C4-2B (cell line): ENCODE measurements at regions not wholly inside any gene's neighbourhood (a gene's known extent, or its start where the extent isn't known, plus 50 kb on each side); places are given as distances from the start of the nearest gene placed in this dataset.

Source experiments
- H3K27ac ChIP-seq: fragments of 450-650 bp; 2 replicates; pipeline ENCODE4 v1.5.1; 2017
- CTCF ChIP-seq: fragments of 450-650 bp; conservative IDR thresholded peaks from 2 replicates; pipeline ENCODE4 v1.5.1; 2017; ENCODE audit warnings: mild to moderate bottlenecking
- ZFX ChIP-seq: fragments of 450-650 bp; IDR thresholded peaks from 2 replicates; pipeline ENCODE4 v1.6.1; 2017

GRCh38 chr5:114790403-114790792 is 379.3 kb downstream of the TRIM36 start:
- H3K27ac ChIP-seq: no peak overlapping the region
- TF ChIP-seq ZFX: no peak

- no peak overlapping the region for H3K27ac ChIP-seq
- TF ChIP-seq CTCF (peak; percentile 84), ZFX (no peak)
These were observed 379.8 kb downstream of the TRIM36 start for GRCh38 chr5:114789773-114790402.

- H3K27ac ChIP-seq: no peak overlapping the region
- TF ChIP-seq CTCF (peak; percentile 21), ZFX (no peak)
These were observed 386.8 kb downstream of the TRIM36 start for GRCh38 chr5:114782869-114783268.

- H3K27ac ChIP-seq: no peak overlapping the region
- TF ChIP-seq CTCF (no peak), ZFX (no peak)
These were observed 387.5 kb downstream of the TRIM36 start for GRCh38 chr5:114782177-114782576.

- no peak overlapping the region for H3K27ac ChIP-seq
- TF ChIP-seq ZFX (no peak), CTCF (no peak)
These were observed 389.4 kb downstream of the TRIM36 start for GRCh38 chr5:114780290-114780689.

- no peak overlapping the region for H3K27ac ChIP-seq
- no peak for TF ChIP-seq ZFX
- no peak for TF ChIP-seq CTCF
These were observed 382.5 kb downstream of the KCNN2 start for GRCh38 chr5:114744406-114744805.

GRCh38 chr5:114734238-114734637 is 372.4 kb downstream of the KCNN2 start:
- no peak overlapping the region for H3K27ac ChIP-seq

More at GRCh38 chr5:114734238-114734637, 372.4 kb downstream of the KCNN2 start:
- TF ChIP-seq CTCF (no peak), ZFX (no peak)
